Fibroblast of skin of right biceps (primary cell): ENCODE measurements at regions not wholly inside any gene's neighbourhood (a gene's known extent, or its start where the extent isn't known, plus 50 kb on each side); places are given as distances from the start of the nearest gene placed in this dataset.
"Not testable (repeated sequence)": the region's sequence is repeated elsewhere in the genome, so short reads cannot be mapped to it uniquely, and the experiment has no call there.

ENCODE experiments used
- DNase-seq: peaks from one replicate; pipeline ENCODE4 v3.0.0-alpha.2; 2013

DNA sequence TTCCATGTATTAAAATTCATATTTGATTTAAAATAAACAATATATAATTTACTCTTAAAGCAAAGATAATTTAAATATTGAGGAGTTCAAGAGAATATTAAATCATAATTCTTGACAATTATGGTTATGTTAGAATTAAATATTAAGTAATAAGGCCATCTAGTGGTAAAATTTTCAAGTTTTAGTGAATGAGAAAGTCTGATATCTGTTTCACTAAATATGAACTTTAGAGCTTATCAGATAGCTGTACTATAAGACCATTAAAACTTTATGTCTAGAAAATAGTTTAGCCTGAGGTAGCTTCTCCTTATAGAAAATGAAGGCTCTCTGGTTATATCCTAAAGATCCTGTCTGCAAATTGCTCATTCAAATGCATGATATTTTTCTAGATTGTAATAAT is 152.1 kb upstream of the PRSS12 start:
- DNase-seq: not testable (repeated sequence)

DNA sequence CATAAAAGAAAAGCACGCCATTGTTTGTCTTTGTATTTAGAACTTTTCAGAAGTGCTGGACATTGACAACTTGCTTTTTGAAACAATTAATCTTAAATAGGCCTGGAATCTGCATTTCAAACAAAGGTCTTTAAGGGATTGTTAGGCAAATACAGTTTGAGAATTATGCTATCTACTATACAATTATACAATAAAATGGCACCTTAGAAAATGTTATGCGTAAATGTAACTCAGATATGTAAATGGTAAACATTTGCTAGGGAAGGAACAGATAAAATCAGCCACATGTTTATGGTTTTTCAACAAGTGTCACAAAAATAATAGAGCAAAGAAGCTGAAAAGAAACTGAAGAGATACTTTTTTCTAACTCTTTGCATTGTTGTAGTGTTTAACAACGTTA is 152.7 kb upstream of the PRSS12 start:
- DNase-seq: not testable (repeated sequence)

DNA sequence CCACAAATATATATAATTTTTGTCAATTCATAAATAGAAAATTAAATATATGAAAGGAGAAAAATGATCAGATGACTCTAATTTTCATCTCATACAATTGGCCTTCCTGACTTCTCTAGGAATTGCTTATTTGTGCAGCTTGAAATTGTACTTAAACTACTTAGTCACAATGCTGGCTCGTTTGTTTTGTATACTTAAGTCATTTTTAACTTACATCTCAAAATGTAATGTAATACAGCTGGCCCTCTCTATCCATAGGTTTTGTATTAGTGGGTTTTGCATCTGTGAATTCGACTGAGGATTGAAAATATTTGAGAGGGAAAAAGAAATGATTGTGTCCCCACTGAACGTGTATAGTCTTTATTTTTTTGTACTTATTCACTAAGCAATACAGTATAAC is 160.1 kb upstream of the PRSS12 start:
- not testable (repeated sequence) for DNase-seq

DNA sequence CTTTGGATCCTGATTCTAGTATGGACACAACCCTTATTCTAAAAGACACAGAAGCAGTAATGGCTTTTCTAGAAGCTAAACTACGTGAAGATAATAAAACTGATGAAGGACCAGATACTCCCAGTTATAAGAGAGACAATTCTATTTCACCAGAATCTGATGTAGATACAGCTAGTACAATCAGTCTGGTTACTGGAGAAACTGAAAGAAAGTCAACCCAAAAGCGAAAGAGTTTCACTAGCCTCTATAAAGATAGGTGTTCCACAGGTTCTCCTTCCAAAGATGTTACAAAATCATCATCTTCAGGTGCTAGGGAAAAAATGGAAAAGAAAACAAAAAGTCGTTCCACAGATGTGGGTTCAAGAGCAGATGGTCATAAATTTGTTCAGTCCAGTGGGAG is 161.5 kb upstream of the PRSS12 start:
- DNase-seq: not testable (repeated sequence)

DNA sequence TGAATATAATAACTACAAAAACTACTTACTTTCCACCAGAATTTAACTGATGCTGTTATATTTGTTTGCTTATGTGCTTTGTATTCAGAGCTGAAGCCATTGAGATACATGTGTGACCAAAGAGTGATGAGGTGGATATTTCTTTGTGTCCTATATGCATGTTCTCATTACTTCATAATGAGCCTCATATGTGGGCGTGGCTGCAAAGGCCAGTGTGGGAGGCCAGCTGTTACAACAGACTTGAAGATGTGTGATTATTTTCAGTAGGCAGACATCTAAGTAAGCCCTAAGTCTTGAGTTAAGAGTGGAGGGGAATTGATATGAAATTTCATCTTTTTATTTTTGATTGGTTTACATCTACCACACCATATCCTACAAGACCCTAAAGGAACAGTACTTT is 163.3 kb upstream of the PRSS12 start:
- not testable (repeated sequence) for DNase-seq

DNA sequence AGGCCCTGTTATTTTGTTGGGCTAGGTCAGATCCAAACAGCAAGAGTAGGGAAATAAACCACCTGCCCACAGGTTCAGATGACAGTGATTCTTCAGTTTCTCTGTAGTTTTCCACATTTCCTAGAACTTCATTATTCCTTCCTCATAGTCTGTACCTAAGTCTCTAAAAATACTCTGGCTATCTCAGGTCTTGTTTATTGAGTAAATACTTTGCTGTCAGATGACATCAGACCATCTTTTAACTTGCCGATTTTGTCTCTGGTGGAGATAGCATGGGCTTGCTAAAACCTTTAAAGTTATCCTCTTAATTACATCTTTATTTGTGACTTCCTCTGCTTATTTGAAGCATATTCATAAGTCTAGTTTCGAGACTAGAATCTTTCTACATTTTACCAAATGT is 155.1 kb upstream of the METTL14 start:
- not testable (repeated sequence) for DNase-seq

DNA sequence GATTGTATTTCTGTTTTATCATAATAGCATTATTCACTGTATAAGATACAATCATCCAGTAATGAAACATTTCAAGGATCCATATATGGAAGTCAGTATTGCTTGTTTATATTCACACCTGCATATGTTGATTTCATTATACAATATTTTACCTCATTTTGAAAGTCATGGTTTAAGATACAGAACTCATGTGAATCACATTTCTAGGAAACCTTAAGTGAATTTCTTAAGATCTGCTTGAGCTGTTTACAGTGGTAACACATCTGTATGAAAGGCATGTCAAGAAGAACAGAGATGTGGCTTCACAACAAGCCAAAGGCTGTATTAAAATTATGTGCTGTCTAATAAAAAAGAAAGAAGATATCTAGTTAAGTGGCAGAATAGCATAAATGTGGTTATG is 153.2 kb upstream of the METTL14 start:
- not testable (repeated sequence) for DNase-seq

DNA sequence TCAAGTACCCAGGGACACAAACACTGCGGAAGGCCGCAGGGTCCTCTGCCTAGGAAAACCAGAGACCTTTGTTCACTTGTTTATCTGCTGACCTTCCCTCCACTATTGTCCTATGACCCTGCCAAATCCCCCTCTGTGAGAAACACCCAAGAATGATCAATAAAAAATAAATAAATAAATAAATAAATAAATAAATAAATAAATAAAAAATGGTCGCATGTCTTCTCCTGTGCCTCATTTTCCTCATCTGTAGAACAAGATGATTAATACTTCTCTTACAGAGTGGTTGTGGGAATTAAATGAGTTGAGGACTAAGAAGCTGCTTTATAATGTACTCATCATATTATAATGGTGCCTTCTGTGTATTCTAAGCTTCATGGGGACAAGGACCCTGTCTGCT is 149.4 kb upstream of the METTL14 start:
- DNase-seq: not testable (repeated sequence)

DNA sequence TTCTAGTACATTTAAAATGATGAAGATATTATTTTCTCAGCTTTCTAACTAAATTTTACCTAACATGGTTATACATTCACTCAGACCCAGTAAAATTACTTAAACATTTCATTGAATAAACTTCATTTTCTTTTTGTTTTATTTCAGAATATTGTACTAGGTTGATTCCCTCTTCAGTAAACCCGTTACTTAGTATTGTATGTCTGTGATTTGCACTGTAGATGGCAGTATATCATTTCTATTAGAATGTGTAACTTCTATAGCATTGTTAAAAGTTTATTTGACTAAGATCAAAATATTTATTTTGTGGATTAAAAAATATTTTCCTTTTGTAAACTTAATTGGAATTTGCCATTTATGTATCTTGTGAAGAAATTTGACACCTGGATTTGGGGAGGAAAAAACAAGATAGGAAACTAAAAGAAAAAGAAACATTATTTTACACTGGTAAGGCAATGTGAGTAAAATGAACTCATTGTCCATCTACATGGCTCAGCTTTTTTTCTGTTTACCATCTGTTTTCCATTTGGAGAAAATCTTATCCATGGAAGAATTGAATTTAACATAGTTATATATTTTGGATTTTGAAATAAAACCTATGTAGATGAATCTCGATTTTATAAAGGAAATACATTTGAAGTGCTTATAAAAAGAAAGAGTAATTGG is 145.6 kb upstream of the METTL14 start:
- peak; percentile 15 for DNase-seq

DNA sequence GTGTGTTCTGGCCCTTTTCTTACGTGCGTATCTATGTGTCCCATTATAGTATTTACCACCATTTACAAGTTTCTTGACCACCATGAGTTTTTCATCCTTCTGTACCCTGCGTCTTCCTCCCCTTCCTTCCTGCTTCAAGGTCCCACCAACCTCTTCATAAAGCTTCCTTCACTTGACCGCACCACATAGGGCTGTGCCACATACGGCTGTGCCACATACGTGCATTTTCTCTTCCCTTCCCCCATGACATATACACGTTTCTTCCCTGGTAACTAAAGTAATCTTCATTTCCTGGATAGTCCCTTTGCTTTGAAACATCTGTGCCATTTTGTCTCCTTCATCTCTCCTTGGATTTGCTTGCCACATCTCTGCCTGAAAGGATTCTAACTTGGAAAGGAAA is 128.6 kb upstream of the METTL14 start:
- DNase-seq: not testable (repeated sequence)

DNA sequence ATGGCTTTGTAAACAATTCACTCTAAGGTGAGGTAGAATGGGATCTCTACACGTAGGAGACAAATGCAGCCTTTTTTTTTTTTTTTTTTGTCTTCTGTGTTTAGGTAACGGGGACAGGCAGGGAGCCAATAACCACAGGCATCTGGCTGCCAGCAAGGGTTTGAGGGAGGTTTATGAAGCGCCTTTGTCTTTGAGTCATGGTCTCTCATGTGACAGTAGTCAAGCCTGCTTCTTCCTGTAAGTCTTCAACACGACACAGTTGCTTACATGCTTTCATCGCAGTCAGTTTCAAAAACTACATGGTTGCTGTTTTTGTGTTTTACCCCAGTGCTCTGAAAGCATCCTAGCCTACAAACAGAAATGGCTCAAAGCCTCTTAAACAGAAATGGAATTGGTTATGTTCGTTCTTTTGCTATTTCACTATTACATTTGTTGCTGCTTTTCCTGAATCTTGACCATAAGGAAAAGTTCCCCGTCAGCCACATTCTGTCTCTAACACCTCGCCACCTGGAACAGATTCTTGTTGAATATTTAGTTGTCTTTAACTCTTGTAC is 127.8 kb upstream of the METTL14 start:
- DNase-seq: peak; percentile 77

DNA sequence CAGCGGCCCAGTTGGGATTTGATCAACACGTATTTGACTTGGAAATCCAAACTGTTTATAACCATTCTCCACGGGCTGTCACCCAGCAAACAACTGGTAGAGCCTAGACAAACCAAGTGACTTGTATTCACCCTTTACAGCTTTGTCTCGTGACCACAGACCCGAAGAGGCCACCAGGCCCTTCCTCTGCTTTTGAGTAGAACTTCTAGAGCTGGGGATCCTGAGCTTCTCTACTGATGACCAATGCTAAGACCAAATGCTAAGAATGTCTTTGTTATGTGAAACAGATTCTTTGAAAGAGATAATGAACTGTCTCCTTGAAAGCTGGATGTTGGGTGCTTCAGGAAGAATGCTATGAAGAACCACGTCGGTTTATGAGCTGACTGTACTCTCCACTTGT is 127.0 kb upstream of the METTL14 start:
- DNase-seq: not testable (repeated sequence)

DNA sequence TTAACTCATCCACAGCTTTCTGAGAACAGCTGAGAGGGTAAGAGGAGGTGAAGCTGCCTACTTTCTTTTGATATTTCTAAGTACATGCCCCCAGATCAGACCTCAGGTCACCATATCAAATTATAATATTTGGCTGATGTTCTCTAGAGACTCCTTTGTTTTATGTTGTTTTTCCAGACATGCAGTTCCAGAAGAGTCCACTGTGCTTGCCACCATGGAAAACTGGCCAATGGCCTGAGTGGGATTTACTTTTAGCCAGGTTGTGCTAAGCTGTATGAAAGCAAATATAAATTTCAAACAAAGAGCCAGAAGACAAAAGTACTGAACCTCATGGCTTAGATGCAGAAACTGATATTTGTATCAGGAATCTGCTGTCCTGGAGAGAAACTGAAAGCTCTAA is 123.6 kb upstream of the METTL14 start:
- not testable (repeated sequence) for DNase-seq

DNA sequence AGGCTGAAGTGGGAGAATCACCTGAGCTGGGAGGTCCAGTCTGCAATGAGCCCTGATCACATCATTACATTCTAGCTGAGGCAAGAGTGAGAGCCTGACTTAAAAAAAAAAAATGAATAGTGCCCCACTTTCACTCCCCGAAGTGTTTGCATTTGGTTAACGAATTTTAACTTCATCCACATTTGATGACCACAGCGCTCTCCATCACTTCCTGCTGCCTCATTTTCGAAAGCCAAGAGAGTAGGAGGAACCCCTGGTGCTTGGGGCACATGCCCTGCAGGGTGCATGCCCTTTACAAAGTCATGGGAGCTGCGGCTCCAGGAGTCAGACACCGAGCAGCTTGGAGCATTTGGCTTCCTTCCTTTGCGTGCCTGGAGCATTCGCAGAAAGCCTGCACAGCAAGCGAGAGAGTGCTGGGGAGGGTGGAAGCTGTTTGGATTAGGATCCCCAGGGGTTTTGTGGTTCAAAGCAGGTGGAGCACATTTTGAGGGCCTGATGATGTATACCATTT is 119.1 kb upstream of the METTL14 start:
- peak; percentile 88 for DNase-seq

DNA sequence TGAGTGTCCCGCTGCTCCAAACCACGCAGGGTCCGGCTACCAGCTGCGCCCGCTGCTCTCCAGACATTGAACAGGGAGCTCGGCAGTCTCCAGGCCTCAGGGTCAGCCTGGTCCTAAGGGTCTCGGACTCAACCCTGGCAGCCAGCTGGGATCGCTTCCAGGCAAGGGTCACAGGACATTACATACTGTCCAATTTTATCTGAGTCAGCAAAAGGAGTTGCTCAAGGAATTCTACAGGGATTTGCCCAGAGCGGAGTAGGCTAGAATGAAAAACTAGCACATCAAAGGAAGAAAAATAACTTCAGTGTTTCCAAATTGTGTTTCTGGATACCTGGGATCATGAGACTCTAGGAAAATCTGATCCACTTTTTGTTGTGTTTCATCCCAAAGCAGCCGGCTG is 112.2 kb upstream of the METTL14 start:
- not testable (repeated sequence) for DNase-seq

DNA sequence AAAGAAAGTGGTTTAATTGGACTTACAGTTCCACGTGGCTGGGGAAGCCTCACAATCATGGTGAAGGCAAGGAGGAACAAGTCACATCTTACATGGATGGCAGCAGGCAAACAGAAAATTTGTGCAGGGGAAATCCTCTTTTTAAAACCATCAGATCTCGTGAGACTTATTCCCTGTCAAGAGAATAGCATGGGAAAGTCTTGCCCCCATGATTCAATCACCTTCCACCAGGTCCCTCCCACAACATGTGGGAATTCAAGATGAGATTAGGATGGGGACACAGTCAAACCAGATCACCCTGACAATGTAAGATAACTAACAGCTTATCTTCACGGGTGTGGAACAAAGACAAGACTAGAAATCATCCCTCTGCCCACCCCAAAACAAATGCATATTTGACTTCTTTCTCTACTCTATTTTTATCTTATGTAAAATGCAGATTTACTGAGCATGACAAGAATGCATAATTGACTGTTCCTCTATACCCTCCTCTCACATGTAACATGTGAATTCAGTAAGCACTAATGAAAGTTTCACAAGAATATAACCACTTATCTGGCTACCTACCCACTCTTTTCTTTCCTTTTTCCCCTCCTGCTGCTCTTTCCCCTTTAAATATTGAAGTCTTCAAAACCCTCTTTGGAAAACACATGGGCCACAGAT is 110.8 kb upstream of the METTL14 start:
- not testable (repeated sequence) for DNase-seq

DNA sequence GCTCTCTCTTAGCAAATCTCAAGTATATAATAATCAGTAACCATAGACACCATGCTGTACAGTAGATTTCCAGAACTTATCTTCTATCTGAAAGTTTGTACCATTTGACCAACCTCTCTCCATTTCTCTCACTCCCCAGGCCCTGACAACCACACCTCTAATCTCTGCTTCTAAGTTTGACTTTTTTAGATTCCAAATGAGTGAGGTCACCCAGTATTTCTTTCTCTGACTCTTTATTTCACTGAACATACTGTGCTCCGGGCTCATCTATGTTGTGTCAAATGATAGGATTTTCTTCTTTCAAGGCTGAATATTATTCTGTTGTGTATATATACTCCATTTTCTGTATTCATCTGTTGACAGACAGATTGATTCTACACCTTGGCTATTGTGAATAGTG is 110.1 kb upstream of the METTL14 start:
- peak; percentile 33 for DNase-seq

DNA sequence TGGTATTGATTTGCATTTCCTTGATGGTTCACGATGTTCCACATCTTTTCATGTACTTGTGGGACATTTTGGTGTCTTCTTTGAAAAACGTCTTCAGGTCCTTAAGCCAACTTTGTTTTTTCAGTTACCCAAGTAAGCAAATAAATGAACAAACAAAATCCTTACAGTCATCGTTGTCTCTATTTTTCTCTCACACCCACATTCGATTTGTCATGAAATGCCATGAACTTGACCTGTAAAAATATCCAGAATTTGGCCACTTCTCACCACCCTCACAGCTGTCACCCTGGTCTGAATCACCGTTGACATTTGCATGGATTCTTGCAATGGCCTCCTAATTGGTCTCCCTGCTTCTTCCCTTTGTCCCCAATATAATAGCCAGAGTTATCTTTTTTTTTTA is 109.5 kb upstream of the METTL14 start:
- DNase-seq: not testable (repeated sequence)

DNA sequence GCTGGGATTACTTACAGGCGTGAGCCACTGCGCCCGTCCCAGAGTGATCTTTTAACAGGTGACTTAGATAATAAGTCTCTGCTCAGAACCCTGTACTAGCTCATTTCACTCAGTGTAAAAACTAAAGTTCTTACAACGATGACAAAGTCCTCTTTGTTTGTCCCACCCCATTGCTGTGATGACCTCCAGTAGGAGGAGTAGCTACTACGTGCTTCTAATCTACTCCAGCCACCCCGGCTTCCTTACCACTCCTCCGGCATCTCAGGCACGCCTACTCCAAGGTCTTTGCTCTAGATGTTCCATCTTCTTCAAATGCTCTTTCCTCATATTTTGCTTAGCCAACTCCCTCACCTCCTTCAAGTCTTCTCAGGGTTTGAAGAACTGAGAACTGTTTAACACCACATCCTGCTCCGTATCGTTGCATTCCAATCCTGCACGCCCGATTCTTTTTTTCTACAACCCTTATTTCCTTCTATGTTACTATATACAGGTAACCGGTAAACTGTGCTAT is 108.4 kb upstream of the METTL14 start:
- DNase-seq: not testable (repeated sequence)

DNA sequence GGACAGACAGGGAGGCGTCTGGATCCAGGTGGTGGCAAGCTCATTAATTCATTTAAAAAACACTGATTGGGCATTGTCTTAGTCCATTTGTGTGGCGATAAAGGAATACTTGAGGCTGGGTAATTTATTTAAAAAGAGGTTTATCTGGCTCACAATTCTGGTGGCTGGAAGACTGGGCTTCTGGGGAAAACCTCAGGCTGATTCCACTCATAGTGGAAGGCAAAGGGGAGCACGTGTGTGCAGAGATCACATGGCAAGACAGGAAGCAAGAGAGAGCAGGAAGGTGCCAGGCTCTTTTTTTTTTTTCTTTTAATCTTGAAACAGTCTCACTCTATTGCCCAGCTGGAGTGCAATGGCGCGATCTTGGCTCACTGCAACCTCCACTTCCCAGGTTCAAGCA is 100.2 kb upstream of the METTL14 start:
- DNase-seq: no peak

DNA sequence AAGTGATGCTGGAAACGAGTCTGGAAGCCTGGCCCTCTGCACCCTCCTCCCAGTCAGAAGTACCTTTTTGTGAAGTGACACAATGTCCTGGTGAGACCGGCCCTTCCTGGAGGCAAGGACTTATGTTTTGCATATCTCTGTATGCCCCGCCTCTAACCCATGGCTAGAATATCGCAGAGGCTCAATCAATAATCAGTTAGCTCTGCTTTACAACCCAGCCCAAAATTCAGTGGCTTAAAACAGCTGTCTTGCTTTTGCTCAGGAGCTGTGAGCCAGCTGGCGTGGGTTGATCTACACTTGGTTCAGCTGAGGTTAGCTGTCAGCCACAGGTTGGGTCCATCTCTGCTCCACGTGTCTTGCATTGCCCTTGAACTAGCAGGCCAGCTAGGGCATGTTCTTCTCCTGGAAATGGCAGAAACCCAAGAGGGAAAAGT is 98.8 kb upstream of the METTL14 start:
- DNase-seq: no peak

DNA sequence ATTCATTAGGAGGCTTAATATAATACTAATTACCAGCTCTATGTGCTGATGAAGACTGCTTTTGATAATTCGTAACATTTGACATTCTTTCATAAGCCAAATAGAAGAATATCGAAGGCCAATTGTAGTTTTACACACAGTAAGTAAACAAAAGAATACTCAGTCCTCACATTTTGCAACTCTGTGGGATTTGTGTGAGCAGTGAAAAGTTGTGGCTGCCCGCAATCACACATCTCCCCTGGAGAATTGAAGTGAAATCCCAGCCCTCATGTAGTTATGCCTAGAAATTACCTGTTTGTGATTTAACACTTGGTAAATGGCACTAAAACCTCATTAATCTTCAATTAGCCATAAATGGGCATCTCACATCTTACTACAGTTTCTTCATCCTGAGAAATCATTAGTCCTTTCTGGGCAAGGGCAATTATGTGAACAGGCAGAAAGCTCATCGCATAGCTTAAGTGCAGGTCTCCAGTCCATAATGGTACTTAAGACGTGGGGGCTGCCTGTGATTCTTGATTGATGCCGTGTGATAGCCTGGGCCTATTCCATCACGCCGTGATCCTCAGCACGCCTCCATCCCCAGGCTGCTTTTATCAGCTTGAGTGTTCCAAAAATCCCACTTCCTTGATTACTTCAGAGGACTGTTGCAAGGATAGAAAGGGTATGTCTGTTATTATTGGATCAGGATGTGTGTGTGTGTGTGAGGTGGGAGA is 97.9 kb upstream of the METTL14 start:
- DNase-seq: no peak

DNA sequence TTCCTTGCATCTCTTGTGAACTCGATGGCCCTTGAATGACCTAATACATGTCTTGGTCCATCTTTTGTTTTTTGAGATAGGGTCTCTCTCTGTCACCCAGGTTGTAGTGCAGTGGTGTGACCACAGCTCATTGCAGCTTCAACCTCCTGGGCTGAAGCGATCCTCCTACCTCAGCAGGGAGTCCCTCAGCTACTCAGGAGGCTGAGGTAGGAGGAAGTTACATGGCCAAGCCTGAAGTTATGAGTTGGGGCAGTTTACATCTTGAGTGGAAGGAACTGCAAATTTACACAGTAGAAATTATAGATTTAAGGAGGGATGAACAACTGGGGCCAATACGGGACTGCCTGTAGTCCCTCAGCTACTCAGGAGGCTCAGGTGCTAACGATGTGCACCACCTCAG is 97.2 kb upstream of the METTL14 start:
- DNase-seq: no peak
